NT2/D1 (cell line): ENCODE measurements at regions not wholly inside any gene's neighbourhood (a gene's known extent, or its start where the extent isn't known, plus 50 kb on each side); places are given as distances from the start of the nearest gene placed in this dataset.

Experiments used
- SUZ12 ChIP-seq: IDR thresholded peaks from 2 replicates; pipeline ENCODE4 v1.6.1; 2011; ENCODE audit not compliant: insufficient read length, insufficient read depth; ENCODE audit errors: extremely low read depth
- YY1 ChIP-seq: IDR thresholded peaks from 2 replicates; pipeline ENCODE4 v1.6.1; 2011; ENCODE audit not compliant: insufficient read length, insufficient read depth
- ZNF274 ChIP-seq: IDR thresholded peaks from 2 replicates; pipeline ENCODE4 v1.6.1; 2011; ENCODE audit warnings: mild to moderate bottlenecking, low read depth, low read length

DNA sequence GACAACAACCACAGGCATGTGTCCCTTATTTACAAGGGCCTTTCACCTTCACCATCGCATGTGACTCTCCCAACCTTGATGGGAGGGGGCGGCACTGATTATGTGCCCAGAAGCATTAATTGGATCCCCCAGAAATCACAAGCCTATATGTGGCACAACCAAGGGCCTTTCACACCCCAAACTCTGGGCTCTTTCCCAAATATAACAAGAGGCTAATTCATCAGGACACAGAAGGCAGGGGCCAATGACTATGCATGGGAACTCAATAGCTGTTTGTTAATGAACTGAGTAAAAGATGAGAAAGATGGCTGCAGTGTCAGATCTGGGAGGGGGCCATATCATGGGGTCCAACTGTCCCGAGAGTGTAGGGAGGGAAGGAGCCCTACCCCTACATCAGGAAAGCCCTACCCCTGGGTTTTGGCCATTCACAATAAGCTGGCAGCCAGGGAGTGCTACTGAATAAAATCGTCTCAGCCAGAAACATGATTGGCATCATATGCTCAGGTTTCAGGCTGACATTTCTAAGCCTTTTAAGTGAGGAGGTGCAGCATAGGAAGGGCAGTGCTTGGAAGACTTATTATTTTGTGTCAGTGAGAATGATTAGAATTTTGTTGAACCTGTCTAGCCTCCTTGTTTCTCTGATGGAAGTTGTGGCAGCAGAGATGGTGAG lies 814.4 kb upstream of the AMELY start:
- no peak for TF ChIP-seq YY1
- TF ChIP-seq SUZ12, result no peak
- TF ChIP-seq ZNF274, result no peak
